HG03457 (cell line): ENCODE measurements at regions not wholly inside any gene's neighbourhood (a gene's known extent, or its start where the extent isn't known, plus 50 kb on each side); places are given as distances from the start of the nearest gene placed in this dataset.

Experiments
- ATAC-seq: cut with Tn5 transposase; IDR thresholded peaks from one replicate; pipeline ENCODE4 v1.9.1; 2021; ENCODE audit warnings: moderate number of reproducible peaks; ENCODE audit not compliant: unreplicated experiment

- no peak for ATAC-seq
These were observed 214.6 kb downstream of the PRL start for GRCh38 chr6:22082218-22082617.

- no peak for ATAC-seq
These were observed 213.7 kb downstream of the PRL start for GRCh38 chr6:22083119-22083518.

- no peak for ATAC-seq
These were observed 208.7 kb downstream of the PRL start for GRCh38 chr6:22087960-22088706.

GRCh38 chr6:22091424-22091948 is 205.3 kb downstream of the PRL start:
- no peak for ATAC-seq

GRCh38 chr6:22095836-22096235 is 201.0 kb downstream of the PRL start:
- no peak for ATAC-seq

GRCh38 chr6:22098601-22099031 is 198.2 kb downstream of the PRL start:
- no peak for ATAC-seq

- no peak for ATAC-seq
These were observed 197.6 kb downstream of the PRL start for GRCh38 chr6:22099231-22099630.

GRCh38 chr6:22099923-22100322 is 196.9 kb downstream of the PRL start:
- no peak for ATAC-seq

GRCh38 chr6:22101163-22101562 is 195.7 kb downstream of the PRL start:
- no peak for ATAC-seq

- ATAC-seq, result peak; percentile 89
These were observed 194.2 kb downstream of the PRL start for GRCh38 chr6:22102671-22103070.

GRCh38 chr6:22106451-22106850 is 190.4 kb downstream of the PRL start:
- no peak for ATAC-seq

- no peak for ATAC-seq
These were observed 189.9 kb downstream of the PRL start for GRCh38 chr6:22106961-22107360.

GRCh38 chr6:22108199-22108598 is 188.6 kb downstream of the PRL start:
- no peak for ATAC-seq

- no peak for ATAC-seq
These were observed 186.8 kb downstream of the PRL start for GRCh38 chr6:22110061-22110460.

- ATAC-seq, result no peak
These were observed 184.4 kb downstream of the PRL start for GRCh38 chr6:22112461-22112860.

- no peak for ATAC-seq
These were observed 183.6 kb downstream of the PRL start for GRCh38 chr6:22113026-22113766.

- no peak for ATAC-seq
These were observed 181.3 kb downstream of the PRL start for GRCh38 chr6:22115559-22115958.

- no peak for ATAC-seq
These were observed 179.2 kb downstream of the PRL start for GRCh38 chr6:22117631-22118030.

- no peak for ATAC-seq
These were observed 177.3 kb downstream of the PRL start for GRCh38 chr6:22119500-22119899.

GRCh38 chr6:22124756-22125155 is 172.1 kb downstream of the PRL start:
- no peak for ATAC-seq

GRCh38 chr6:22126910-22127309 is 169.9 kb downstream of the PRL start:
- ATAC-seq, result no peak

GRCh38 chr6:22129751-22130150 is 167.1 kb downstream of the PRL start:
- ATAC-seq, result no peak
